Trophoblast cell (in vitro differentiated cells and primary cell): ENCODE measurements at regions not wholly inside any gene's neighbourhood (a gene's known extent, or its start where the extent isn't known, plus 50 kb on each side); places are given as distances from the start of the nearest gene placed in this dataset.

Experiments
- DNase-seq, 2 donors: peaks; one replicate each; pipeline ENCODE4 v3.0.0-alpha.2; 2016
- H2AFZ ChIP-seq: 2 replicates; pipeline ENCODE4 v1.6.1; 2013; ENCODE audit warnings: low read length, moderate library complexity, mild to moderate bottlenecking; ENCODE audit not compliant: insufficient read depth, poor library complexity
- H2AK5ac ChIP-seq: 2 replicates; pipeline ENCODE4 v1.6.1; 2013; ENCODE audit warnings: mild to moderate bottlenecking, low read length
- H2BK120ac ChIP-seq: 2 replicates; pipeline ENCODE4 v1.6.1; 2013; ENCODE audit warnings: low read length, mild to moderate bottlenecking, moderate library complexity; ENCODE audit not compliant: insufficient read depth, poor library complexity
- H2BK12ac ChIP-seq: 2 replicates; pipeline ENCODE4 v1.6.1; 2013; ENCODE audit warnings: mild to moderate bottlenecking, low read length, moderate library complexity
- H2BK5ac ChIP-seq: 2 replicates; pipeline ENCODE4 v1.6.1; 2013; ENCODE audit warnings: low read length, low read depth, moderate library complexity, mild to moderate bottlenecking; ENCODE audit not compliant: poor library complexity
- H3K14ac ChIP-seq: 2 replicates; pipeline ENCODE4 v1.6.1; 2013; ENCODE audit warnings: mild to moderate bottlenecking, low read length
- H3K18ac ChIP-seq: 2 replicates; pipeline ENCODE4 v1.6.1; 2013; ENCODE audit warnings: mild to moderate bottlenecking, low read length
- H3K23ac ChIP-seq: 2 replicates; pipeline ENCODE4 v1.6.1; 2013; ENCODE audit warnings: low read length
- H3K27ac ChIP-seq: 2 replicates; pipeline ENCODE4 v1.5.1; 2013; ENCODE audit warnings: low read depth, mild to moderate bottlenecking, inconsistent platforms, low read length, moderate library complexity
- H3K27me3 ChIP-seq: 2 replicates; pipeline ENCODE4 v1.6.1; 2013; ENCODE audit warnings: inconsistent platforms, mild to moderate bottlenecking, low read length, moderate library complexity; ENCODE audit not compliant: insufficient read depth
- H3K36me3 ChIP-seq, 2 experiments: 1 replicate in 1 of 2; 2 replicates in 1 of 2; pipeline ENCODE4 v1.6.1; 2013; ENCODE audit warnings: low read length in 2 of 2, mild to moderate bottlenecking in 2 of 2, moderate library complexity in 1 of 2; ENCODE audit not compliant: insufficient read depth in 2 of 2, control insufficient read depth in 1 of 2
- H3K4ac ChIP-seq: 2 replicates; pipeline ENCODE4 v1.6.1; 2013; ENCODE audit warnings: low read depth, mild to moderate bottlenecking, low read length, moderate library complexity
- H3K4me1 ChIP-seq, 2 experiments: 1 replicate in 1 of 2; 2 replicates in 1 of 2; pipeline ENCODE4 v1.6.1; 2013; ENCODE audit warnings: low read length in 2 of 2, mild to moderate bottlenecking in 2 of 2, moderate library complexity in 1 of 2; ENCODE audit not compliant: insufficient read depth in 2 of 2, control insufficient read depth in 1 of 2
- H3K4me2 ChIP-seq: 2 replicates; pipeline ENCODE4 v1.6.1; 2013; ENCODE audit warnings: inconsistent platforms, mild to moderate bottlenecking, low read length, moderate library complexity
- H3K4me3 ChIP-seq: 2 replicates; pipeline ENCODE4 v1.5.1; 2013; ENCODE audit warnings: mild to moderate bottlenecking, low read depth, low read length, inconsistent platforms
- H3K79me1 ChIP-seq: one replicate; pipeline ENCODE4 v1.6.1; 2013; ENCODE audit warnings: low read length
- H3K79me2 ChIP-seq: 2 replicates; pipeline ENCODE4 v1.6.1; 2013; ENCODE audit warnings: low read length, mild to moderate bottlenecking; ENCODE audit not compliant: control insufficient read depth, insufficient read depth, poor library complexity
- H3K9ac ChIP-seq: 2 replicates; pipeline ENCODE4 v1.6.1; 2013; ENCODE audit warnings: mild to moderate bottlenecking, low read length
- H3K9me3 ChIP-seq: 2 replicates; pipeline ENCODE4 v1.6.1; 2013; ENCODE audit warnings: low read depth, mild to moderate bottlenecking, control low read depth, inconsistent platforms, low read length; ENCODE audit not compliant: insufficient read depth
- H4K12ac ChIP-seq: 2 replicates; pipeline ENCODE4 v1.6.1; 2013; ENCODE audit warnings: low read depth, mild to moderate bottlenecking, low read length, moderate library complexity
- H4K8ac ChIP-seq: 2 replicates; pipeline ENCODE4 v1.6.1; 2013; ENCODE audit warnings: low read depth, mild to moderate bottlenecking, low read length, moderate library complexity
- H4K91ac ChIP-seq: one replicate; pipeline ENCODE4 v1.6.1; 2013; ENCODE audit warnings: low read depth, mild to moderate bottlenecking, low read length, moderate library complexity
- whole genome bisulfite sequencing: extraction: QIAGEN DNeasy Blood & Tissue Kit; methylation state at CpG from one replicate; pipeline ENCODE4 v1.1.7; 2013; ENCODE audit warnings: missing lambda C conversion rate; ENCODE audit not compliant: insufficient read length, insufficient coverage; ENCODE audit errors: extremely low coverage; 5-methylcytosine and 5-hydroxymethylcytosine counted together

- H3K4me1 ChIP-seq = peaks cover 4 to 7% of the 10 kb centered on the region in 2 experiments
- no peak overlapping the region for H2BK12ac ChIP-seq
- H3K27ac ChIP-seq = peak overlapping the region; percentile 59
- H2AK5ac ChIP-seq = no peak overlapping the region
- no peaks in the 10 kb centered on the region for H3K9me3 ChIP-seq
- H3K36me3 ChIP-seq = no peaks in the 10 kb centered on the region
- no peak overlapping the region for H3K4me3 ChIP-seq
- no peaks in the 10 kb centered on the region for H3K79me2 ChIP-seq
- H3K9ac ChIP-seq = no peak overlapping the region
- no peaks in the 10 kb centered on the region for H3K27me3 ChIP-seq
- no peak overlapping the region for H4K12ac ChIP-seq
- no peak overlapping the region for H4K8ac ChIP-seq
- no peak overlapping the region for H3K4me2 ChIP-seq
- no peak overlapping the region for H2AFZ ChIP-seq
- H3K4ac ChIP-seq = no peak overlapping the region
- peaks cover 7% of the 10 kb centered on the region for H3K79me1 ChIP-seq
- no peak overlapping the region for H4K91ac ChIP-seq
- H3K14ac ChIP-seq = no peak overlapping the region
- H3K18ac ChIP-seq = no peak overlapping the region
- H2BK5ac ChIP-seq = no peak overlapping the region
- H2BK120ac ChIP-seq = no peak overlapping the region
- no peak for DNase-seq
- no peak overlapping the region for H3K23ac ChIP-seq
These were observed 72.0 kb upstream of the BACH2 start for GRCh38 chr6:90368601-90369000.

DNA sequence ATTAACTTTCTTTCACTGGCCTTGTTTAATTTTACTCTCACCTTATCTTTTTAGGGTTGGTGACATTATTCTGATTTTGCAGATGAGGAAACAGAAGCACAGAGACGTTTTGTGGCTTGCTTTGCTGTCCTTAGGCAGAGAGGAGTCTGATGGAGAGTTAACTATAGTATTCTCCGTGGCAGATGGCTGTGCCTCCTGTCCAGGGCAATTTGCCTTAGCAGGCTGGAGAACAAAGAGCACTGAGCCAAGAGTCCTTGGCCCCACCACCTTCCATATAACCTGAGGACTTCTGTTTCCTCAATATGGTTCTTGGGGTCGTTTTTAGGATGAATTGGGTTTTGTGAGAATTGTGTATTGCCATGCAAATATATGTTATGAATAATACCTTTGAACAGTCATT, 71.4 kb upstream of the BACH2 start:
- peaks cover 4 to 7% of the 10 kb centered on the region in 2 experiments for H3K4me1 ChIP-seq
- H3K27me3 ChIP-seq = no peaks in the 10 kb centered on the region
- H3K14ac ChIP-seq = no peak overlapping the region
- no peak overlapping the region for H3K4ac ChIP-seq
- H4K91ac ChIP-seq = no peak overlapping the region
- no peak overlapping the region for H3K27ac ChIP-seq
- no peak overlapping the region for H3K4me3 ChIP-seq
- no peak for DNase-seq
- no CpG with 5 or more reads among the region's 3 CpGs for WGBS
- H3K36me3 ChIP-seq = no peaks in the 10 kb centered on the region
- H3K4me2 ChIP-seq = no peak overlapping the region
- H2AFZ ChIP-seq = no peak overlapping the region
- H4K8ac ChIP-seq = no peak overlapping the region
- no peak overlapping the region for H3K18ac ChIP-seq
- no peak overlapping the region for H3K9ac ChIP-seq
- H2AK5ac ChIP-seq = no peak overlapping the region
- no peaks in the 10 kb centered on the region for H3K79me2 ChIP-seq
- H2BK120ac ChIP-seq = peak overlapping the region; percentile 23
- peaks cover 7% of the 10 kb centered on the region for H3K79me1 ChIP-seq
- no peak overlapping the region for H3K23ac ChIP-seq
- no peaks in the 10 kb centered on the region for H3K9me3 ChIP-seq
- peak overlapping the region; percentile 13 for H2BK12ac ChIP-seq
- H4K12ac ChIP-seq = no peak overlapping the region
- H2BK5ac ChIP-seq = peak overlapping the region; percentile 3

- no peaks in the 10 kb centered on the region for H3K27me3 ChIP-seq
- H3K23ac ChIP-seq = no peak overlapping the region
- H2AFZ ChIP-seq = no peak overlapping the region
- no CpG with 5 or more reads among the region's 7 CpGs for WGBS
- no peaks in the 10 kb centered on the region for H3K79me2 ChIP-seq
- no peaks in the 10 kb centered on the region for H3K9me3 ChIP-seq
- H2BK120ac ChIP-seq = no peak overlapping the region
- H4K12ac ChIP-seq = no peak overlapping the region
- H3K18ac ChIP-seq = no peak overlapping the region
- no peak overlapping the region for H4K91ac ChIP-seq
- H3K9ac ChIP-seq = no peak overlapping the region
- no peak overlapping the region for H3K4me2 ChIP-seq
- H3K4me3 ChIP-seq = no peak overlapping the region
- H3K27ac ChIP-seq = no peak overlapping the region
- peaks cover 4 to 7% of the 10 kb centered on the region in 2 experiments for H3K4me1 ChIP-seq
- H3K36me3 ChIP-seq = no peaks in the 10 kb centered on the region
- H3K79me1 ChIP-seq = peaks cover 7% of the 10 kb centered on the region
- H2BK12ac ChIP-seq = no peak overlapping the region
- H2BK5ac ChIP-seq = no peak overlapping the region
- H3K14ac ChIP-seq = no peak overlapping the region
- H3K4ac ChIP-seq = no peak overlapping the region
- peak in 1 of 2 donors; percentile 41 for DNase-seq
- H2AK5ac ChIP-seq = no peak overlapping the region
- H4K8ac ChIP-seq = no peak overlapping the region
These were observed 69.0 kb upstream of the BACH2 start for GRCh38 chr6:90365565-90366219.

- no peak overlapping the region for H4K12ac ChIP-seq
- no peak overlapping the region for H2BK120ac ChIP-seq
- H2BK5ac ChIP-seq = no peak overlapping the region
- H3K4me1 ChIP-seq = peaks cover 4 to 7% of the 10 kb centered on the region in 2 experiments
- H3K9ac ChIP-seq = no peak overlapping the region
- H3K14ac ChIP-seq = no peak overlapping the region
- WGBS = no CpG with 5 or more reads among the region's 5 CpGs
- H3K23ac ChIP-seq = no peak overlapping the region
- DNase-seq = peak; percentile 74 to 90
- H3K79me1 ChIP-seq = peaks cover 7% of the 10 kb centered on the region
- no peaks in the 10 kb centered on the region for H3K9me3 ChIP-seq
- no peak overlapping the region for H4K91ac ChIP-seq
- H2BK12ac ChIP-seq = no peak overlapping the region
- H3K18ac ChIP-seq = no peak overlapping the region
- no peak overlapping the region for H3K27ac ChIP-seq
- no peak overlapping the region for H4K8ac ChIP-seq
- no peak overlapping the region for H2AK5ac ChIP-seq
- H3K36me3 ChIP-seq = no peaks in the 10 kb centered on the region
- H3K4me2 ChIP-seq = no peak overlapping the region
- no peaks in the 10 kb centered on the region for H3K79me2 ChIP-seq
- H3K4ac ChIP-seq = no peak overlapping the region
- H3K27me3 ChIP-seq = no peaks in the 10 kb centered on the region
- no peak overlapping the region for H3K4me3 ChIP-seq
- no peak overlapping the region for H2AFZ ChIP-seq
These were observed 68.4 kb upstream of the BACH2 start for GRCh38 chr6:90365002-90365401.
